Keratinocyte (primary cell): ENCODE measurements at regions not wholly inside any gene's neighbourhood (a gene's known extent, or its start where the extent isn't known, plus 50 kb on each side); places are given as distances from the start of the nearest gene placed in this dataset.

Source experiments
- DNase-seq: peaks from one replicate; pipeline ENCODE4 v3.0.0-alpha.2; 2011; ENCODE audit warnings: low read depth, missing footprints, low spot score
- FAIRE-seq: peaks from 2 replicates; lab custom pipeline; 2011; peaks lifted over from hg19 to GRCh38; lab: Jason Lieb, UNC
- H2AFZ ChIP-seq: 2 replicates; pipeline ENCODE4 v1.6.0; 2012; ENCODE audit warnings: low read length, control low read depth, inconsistent platforms; ENCODE audit not compliant: control insufficient read depth
- H3K27ac ChIP-seq: 2 replicates; pipeline ENCODE4 v1.5.1; 2011; ENCODE audit warnings: low read length; ENCODE audit not compliant: control insufficient read depth, insufficient read depth
- H3K27me3 ChIP-seq: 3 replicates; pipeline ENCODE4 v1.6.0; 2011; ENCODE audit warnings: low read length; ENCODE audit not compliant: control insufficient read depth, insufficient read depth; ENCODE audit errors: extremely low read depth
- H3K36me3 ChIP-seq, 2 experiments: 2 replicates in 1 of 2; 3 replicates in 1 of 2; pipeline ENCODE4 v1.5.1; 2011; ENCODE audit warnings: low read length in 2 of 2, mild to moderate bottlenecking in 1 of 2; ENCODE audit not compliant: control insufficient read depth in 2 of 2, insufficient read depth in 2 of 2; ENCODE audit errors: extremely low read depth in 1 of 2
- H3K4me1 ChIP-seq: 3 replicates; pipeline ENCODE4 v1.5.1; 2011; ENCODE audit warnings: low read length; ENCODE audit not compliant: control insufficient read depth, insufficient read depth; ENCODE audit errors: extremely low read depth
- H3K4me2 ChIP-seq: 3 replicates; pipeline ENCODE4 v1.6.0; 2011; ENCODE audit warnings: low read depth, low read length; ENCODE audit not compliant: control insufficient read depth, insufficient read depth; ENCODE audit errors: extremely low read depth
- H3K4me3 ChIP-seq, 3 experiments: fragments of 200-600 bp in 1 of 3; sonication (generic) in 1 of 3; 2 replicates in 2 of 3; 3 replicates in 1 of 3; pipeline ENCODE4 v1.5.1; 2011 to 2016; ENCODE audit warnings: low read length in 3 of 3, mild to moderate bottlenecking in 3 of 3, control low read depth in 2 of 3, inconsistent platforms in 1 of 3, low read depth in 1 of 3, mixed read lengths in 1 of 3, mixed run types in 1 of 3, moderate library complexity in 1 of 3; ENCODE audit not compliant: control insufficient read depth in 2 of 3, insufficient read depth in 2 of 3; ENCODE audit errors: extremely low read depth in 1 of 3
- H3K79me2 ChIP-seq: 2 replicates; pipeline ENCODE4 v1.6.0; 2012; ENCODE audit warnings: low read length; ENCODE audit not compliant: control insufficient read depth, insufficient read depth
- H3K9ac ChIP-seq: 3 replicates; pipeline ENCODE4 v1.6.0; 2011; ENCODE audit warnings: low read length; ENCODE audit not compliant: control insufficient read depth, insufficient read depth; ENCODE audit errors: extremely low read depth
- H3K9me1 ChIP-seq: 3 replicates; pipeline ENCODE4 v1.6.0; 2011; ENCODE audit warnings: low read length; ENCODE audit not compliant: control insufficient read depth, insufficient read depth; ENCODE audit errors: extremely low read depth
- H3K9me3 ChIP-seq: 2 replicates; pipeline ENCODE4 v1.5.1; 2012; ENCODE audit warnings: low read depth, low read length; ENCODE audit not compliant: control insufficient read depth
- H4K20me1 ChIP-seq: 3 replicates; pipeline ENCODE4 v1.6.0; 2011; ENCODE audit warnings: low read length; ENCODE audit not compliant: control insufficient read depth, insufficient read depth; ENCODE audit errors: extremely low read depth
- EZH2 ChIP-seq: IDR thresholded peaks from one replicate; pipeline ENCODE4 v1.6.1; 2012; ENCODE audit warnings: inconsistent platforms, mild to moderate bottlenecking, low read length, moderate library complexity
- dilution Hi-C: fragments of 300-500 bp; cut with MboI; formaldehyde crosslinking; loops from one replicate; pipeline ENCODE4 v1.7.0; 2020; ENCODE audit warnings: low sequenced_read_pairs; ENCODE audit not compliant: extremely low pct_ligation_motif_present
- TF ChIP-seq, protein P1 (sequence below), 3 experiments: IDR thresholded peaks in 1 of 3; conservative IDR thresholded peaks in 1 of 3; optimal IDR thresholded peaks in 1 of 3; 2 replicates in 2 of 3; 3 replicates in 1 of 3; pipeline versions ENCODE3 to v1.5.1; 2011; ENCODE audit warnings: low read length in 3 of 3, mild to moderate bottlenecking in 3 of 3, moderate library complexity in 2 of 3, control low read depth in 1 of 3, inconsistent platforms in 1 of 3; ENCODE audit not compliant: insufficient read depth in 2 of 3; ENCODE audit errors: extremely low read depth in 1 of 3

DNA sequence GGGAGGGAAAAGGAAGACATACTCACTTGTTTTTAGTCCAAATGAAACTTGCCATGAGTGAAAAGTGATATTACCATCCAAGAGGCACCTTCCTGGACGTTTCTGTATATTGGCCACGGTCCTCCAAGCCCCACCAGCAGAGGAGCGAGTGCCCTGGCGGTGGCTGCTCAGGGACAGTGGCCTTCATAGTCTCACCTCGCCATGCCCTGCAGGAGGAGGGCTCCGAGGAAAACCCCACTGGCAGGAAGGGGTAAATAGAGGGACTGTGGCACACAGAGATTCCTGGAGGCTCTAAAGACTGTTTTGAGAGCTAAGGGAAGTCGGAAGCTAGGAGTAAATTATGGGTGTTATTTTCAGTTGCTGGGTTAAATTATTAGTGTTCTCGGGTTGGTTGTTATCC is 98.4 kb upstream of the UBL3 start:
- dilution Hi-C loops, result no loop called here
- TF ChIP-seq, protein P1, sequence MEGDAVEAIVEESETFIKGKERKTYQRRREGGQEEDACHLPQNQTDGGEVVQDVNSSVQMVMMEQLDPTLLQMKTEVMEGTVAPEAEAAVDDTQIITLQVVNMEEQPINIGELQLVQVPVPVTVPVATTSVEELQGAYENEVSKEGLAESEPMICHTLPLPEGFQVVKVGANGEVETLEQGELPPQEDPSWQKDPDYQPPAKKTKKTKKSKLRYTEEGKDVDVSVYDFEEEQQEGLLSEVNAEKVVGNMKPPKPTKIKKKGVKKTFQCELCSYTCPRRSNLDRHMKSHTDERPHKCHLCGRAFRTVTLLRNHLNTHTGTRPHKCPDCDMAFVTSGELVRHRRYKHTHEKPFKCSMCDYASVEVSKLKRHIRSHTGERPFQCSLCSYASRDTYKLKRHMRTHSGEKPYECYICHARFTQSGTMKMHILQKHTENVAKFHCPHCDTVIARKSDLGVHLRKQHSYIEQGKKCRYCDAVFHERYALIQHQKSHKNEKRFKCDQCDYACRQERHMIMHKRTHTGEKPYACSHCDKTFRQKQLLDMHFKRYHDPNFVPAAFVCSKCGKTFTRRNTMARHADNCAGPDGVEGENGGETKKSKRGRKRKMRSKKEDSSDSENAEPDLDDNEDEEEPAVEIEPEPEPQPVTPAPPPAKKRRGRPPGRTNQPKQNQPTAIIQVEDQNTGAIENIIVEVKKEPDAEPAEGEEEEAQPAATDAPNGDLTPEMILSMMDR (optimal IDR thresholded peaks at IDR 0.05 in 1 of 3, IDR thresholded peaks at IDR 0.05 in 1 of 3, conservative IDR thresholded peaks at IDR 0.05 in 1 of 3; ENCODE audit: extremely low read depth in 1 of 3, insufficient read depth in 2 of 3, low read length in 3 of 3), result no peak
- TF ChIP-seq EZH2, result no peak
- H3K27ac ChIP-seq, result no peak overlapping the region
- no peak overlapping the region for H3K9ac ChIP-seq
- no peaks in the 10 kb centered on the region for H3K9me1 ChIP-seq
- H3K36me3 ChIP-seq, result no peaks in the 10 kb centered on the region
- H2AFZ ChIP-seq, result no peak overlapping the region
- DNase-seq, result no peak
- no peaks in the 10 kb centered on the region for H3K79me2 ChIP-seq
- no peaks in the 10 kb centered on the region for H3K4me1 ChIP-seq
- no peaks in the 10 kb centered on the region for H4K20me1 ChIP-seq
- H3K9me3 ChIP-seq, result no peaks in the 10 kb centered on the region
- no peak for FAIRE-seq
- no peak overlapping the region for H3K4me2 ChIP-seq
- H3K4me3 ChIP-seq, result no peak overlapping the region
- H3K27me3 ChIP-seq, result peaks cover 7% of the 10 kb centered on the region

- Histone ChIP-seq H2AFZ (no peak overlapping the region), H3K36me3 (no peaks in the 10 kb centered on the region), H3K9me1 (no peaks in the 10 kb centered on the region), H3K9me3 (no peaks in the 10 kb centered on the region), H4K20me1 (no peaks in the 10 kb centered on the region), H3K4me1 (no peaks in the 10 kb centered on the region), H3K27ac (no peak overlapping the region), H3K4me2 (no peak overlapping the region), H3K27me3 (peaks cover 7% of the 10 kb centered on the region), H3K79me2 (no peaks in the 10 kb centered on the region), H3K9ac (no peak overlapping the region), H3K4me3 (no peak overlapping the region)
- TF ChIP-seq, protein P1 (optimal IDR thresholded peaks at IDR 0.05 in 1 of 3, IDR thresholded peaks at IDR 0.05 in 1 of 3, conservative IDR thresholded peaks at IDR 0.05 in 1 of 3; ENCODE audit: extremely low read depth in 1 of 3, insufficient read depth in 2 of 3, low read length in 3 of 3), result no peak
- no peak for TF ChIP-seq EZH2
- FAIRE-seq (no peak), DNase-seq (no peak)
- dilution Hi-C loops, result no loop called here
These were observed 97.8 kb upstream of the UBL3 start for GRCh38 chr13:29948244-29948643.
